ENCODE measurements at regions not wholly inside any gene's neighbourhood (a gene's known extent, or its start where the extent isn't known, plus 50 kb on each side); places are given as distances from the start of the nearest gene placed in this dataset.
A peak's percentile ranks its signal among the peaks of the same experiment; 100 is the strongest.

GRCh38 chr2:180115269-180115668, 108.2 kb upstream of the CWC22 start:
- DNase-seq (ENCODE audit: low read depth): no peak
- H3K4me3 ChIP-seq (ENCODE audit: low read length): no peak overlapping the region
- TF ChIP-seq CTCF (conservative IDR thresholded peaks at IDR 0.05; ENCODE audit: low read length): no peak

- no peak for DNase-seq (ENCODE audit: low read depth)
- H3K4me3 ChIP-seq (ENCODE audit: low read length): no peak overlapping the region
- TF ChIP-seq CTCF (conservative IDR thresholded peaks at IDR 0.05; ENCODE audit: low read length): no peak
These were observed 104.8 kb upstream of the CWC22 start for GRCh38 chr2:180111901-180112300.

GRCh38 chr2:180110469-180110868, 103.4 kb upstream of the CWC22 start:
- no peak overlapping the region for H3K4me3 ChIP-seq (ENCODE audit: low read length)
- no peak for DNase-seq (ENCODE audit: low read depth)
- no peak for TF ChIP-seq CTCF (conservative IDR thresholded peaks at IDR 0.05; ENCODE audit: low read length)

- no peak for TF ChIP-seq CTCF (conservative IDR thresholded peaks at IDR 0.05; ENCODE audit: low read length)
- DNase-seq (ENCODE audit: low read depth): no peak
- no peak overlapping the region for H3K4me3 ChIP-seq (ENCODE audit: low read length)
These were observed 94.7 kb upstream of the CWC22 start for GRCh38 chr2:180101846-180102245.

GRCh38 chr2:180099308-180099707, 92.2 kb upstream of the CWC22 start:
- no peak for TF ChIP-seq CTCF (conservative IDR thresholded peaks at IDR 0.05; ENCODE audit: low read length)
- no peak overlapping the region for H3K4me3 ChIP-seq (ENCODE audit: low read length)
- DNase-seq (ENCODE audit: low read depth): no peak

GRCh38 chr2:180085144-180085543, 78.0 kb upstream of the CWC22 start:
- no peak overlapping the region for H3K4me3 ChIP-seq (ENCODE audit: low read length)
- no peak for TF ChIP-seq CTCF (conservative IDR thresholded peaks at IDR 0.05; ENCODE audit: low read length)
- no peak for DNase-seq (ENCODE audit: low read depth)

- peak; percentile 97 for TF ChIP-seq CTCF (conservative IDR thresholded peaks at IDR 0.05; ENCODE audit: low read length)
- DNase-seq (ENCODE audit: low read depth): peak; percentile 30
- no peak overlapping the region for H3K4me3 ChIP-seq (ENCODE audit: low read length)
These were observed 70.3 kb upstream of the CWC22 start for GRCh38 chr2:180077295-180077906.
